ENCODE measurements at regions not wholly inside any gene's neighbourhood (a gene's known extent, or its start where the extent isn't known, plus 50 kb on each side); places are given as distances from the start of the nearest gene placed in this dataset.

- DNase-seq (ENCODE audit: low read depth in 2 of 2, low spot score in 1 of 2): no peak
These were observed 238.4 kb downstream of the BRD1 start for GRCh38 chr22:49589301-49589700.

GRCh38 chr22:49588739-49589138, 238.9 kb downstream of the BRD1 start:
- no peak for DNase-seq (ENCODE audit: low read depth in 2 of 2, low spot score in 1 of 2)

GRCh38 chr22:49587987-49588386, 239.7 kb downstream of the BRD1 start:
- no peak for DNase-seq (ENCODE audit: low read depth in 2 of 2, low spot score in 1 of 2)

GRCh38 chr22:49587421-49587820, 240.3 kb downstream of the BRD1 start:
- DNase-seq (ENCODE audit: low read depth in 2 of 2, low spot score in 1 of 2): no peak

GRCh38 chr22:49586873-49587272, 240.8 kb downstream of the BRD1 start:
- DNase-seq (ENCODE audit: low read depth in 2 of 2, low spot score in 1 of 2): no peak

- DNase-seq (ENCODE audit: low read depth in 2 of 2, low spot score in 1 of 2): no peak
These were observed 241.4 kb downstream of the BRD1 start for GRCh38 chr22:49586244-49586748.

GRCh38 chr22:49585461-49586243, 242.0 kb downstream of the BRD1 start:
- no peak for DNase-seq (ENCODE audit: low read depth in 2 of 2, low spot score in 1 of 2)

- no peak for DNase-seq (ENCODE audit: low read depth in 2 of 2, low spot score in 1 of 2)
These were observed 243.7 kb downstream of the BRD1 start for GRCh38 chr22:49583886-49584505.

- no peak for DNase-seq (ENCODE audit: low read depth in 2 of 2, low spot score in 1 of 2)
These were observed 244.3 kb downstream of the BRD1 start for GRCh38 chr22:49583341-49583740.

- no peak for DNase-seq (ENCODE audit: low read depth in 2 of 2, low spot score in 1 of 2)
These were observed 245.0 kb downstream of the BRD1 start for GRCh38 chr22:49582678-49583077.

- DNase-seq (ENCODE audit: low read depth in 2 of 2, low spot score in 1 of 2): no peak
These were observed 245.5 kb downstream of the BRD1 start for GRCh38 chr22:49582181-49582580.

GRCh38 chr22:49580024-49580423, 247.6 kb downstream of the BRD1 start:
- no peak for DNase-seq (ENCODE audit: low read depth in 2 of 2, low spot score in 1 of 2)

GRCh38 chr22:49577168-49578060, 250.3 kb downstream of the BRD1 start:
- DNase-seq (ENCODE audit: low read depth in 2 of 2, low spot score in 1 of 2): no peak

GRCh38 chr22:49576241-49577141, 251.2 kb downstream of the BRD1 start:
- no peak for DNase-seq (ENCODE audit: low read depth in 2 of 2, low spot score in 1 of 2)

GRCh38 chr22:49575703-49576081, 252.0 kb downstream of the BRD1 start:
- DNase-seq (ENCODE audit: low read depth in 2 of 2, low spot score in 1 of 2): no peak

GRCh38 chr22:49574881-49575702, 252.6 kb downstream of the BRD1 start:
- no peak for DNase-seq (ENCODE audit: low read depth in 2 of 2, low spot score in 1 of 2)

GRCh38 chr22:49574205-49574880, 253.3 kb downstream of the BRD1 start:
- DNase-seq (ENCODE audit: low read depth in 2 of 2, low spot score in 1 of 2): no peak

- no peak for DNase-seq (ENCODE audit: low read depth in 2 of 2, low spot score in 1 of 2)
These were observed 254.4 kb downstream of the BRD1 start for GRCh38 chr22:49573109-49573765.

- DNase-seq (ENCODE audit: low read depth in 2 of 2, low spot score in 1 of 2): no peak
These were observed 256.3 kb downstream of the BRD1 start for GRCh38 chr22:49571326-49571725.

All from stimulated activated CD8-positive, alpha-beta memory T cell treated with anti-CD3 and anti-CD28 coated beads, Interleukin-4, amount 100 ng/mL, for 4 hours (primary cell).